Activated CD8-positive, alpha-beta memory T cell treated with anti-CD3 and anti-CD28 coated beads, Interleukin-2, amount 50 U/mL, for 4 hours (primary cell): ENCODE measurements at regions not wholly inside any gene's neighbourhood (a gene's known extent, or its start where the extent isn't known, plus 50 kb on each side); places are given as distances from the start of the nearest gene placed in this dataset.
A peak's percentile ranks its signal among the peaks of the same experiment; 100 is the strongest.

Experiments used
- DNase-seq: peaks from one replicate; pipeline ENCODE4 v3.0.0-alpha.2; 2020

- no peak for DNase-seq
These were observed 245.3 kb downstream of the CASP12 start for GRCh38 chr11:104652996-104653395.

GRCh38 chr11:104650234-104650633, 248.0 kb downstream of the CASP12 start:
- no peak for DNase-seq

- no peak for DNase-seq
These were observed 249.3 kb downstream of the CASP12 start for GRCh38 chr11:104649002-104649401.

- no peak for DNase-seq
These were observed 252.7 kb downstream of the CASP12 start for GRCh38 chr11:104645261-104646222.

- DNase-seq: no peak
These were observed 260.5 kb downstream of the CASP12 start for GRCh38 chr11:104637662-104638170.

GRCh38 chr11:104633226-104633625, 265.0 kb downstream of the CASP12 start:
- DNase-seq: no peak

DNA sequence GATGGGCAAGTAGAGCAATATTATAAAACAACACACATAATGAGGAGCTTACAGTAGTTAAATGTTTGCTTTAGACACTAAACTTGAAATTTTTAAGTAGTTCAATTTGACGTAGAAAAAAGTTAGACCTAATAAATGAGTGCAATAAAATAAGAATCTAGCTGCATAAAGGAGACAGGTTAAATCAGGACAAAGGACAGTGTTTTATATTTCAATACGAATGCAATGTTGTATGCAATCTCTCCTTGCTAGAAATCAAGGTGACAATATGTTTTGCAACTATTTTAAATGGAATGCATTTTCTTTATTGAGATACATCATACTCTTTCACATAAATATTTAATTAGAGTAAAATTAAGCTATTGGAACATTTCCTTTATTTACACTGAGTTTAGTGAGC, 267.9 kb downstream of the CASP12 start:
- no peak for DNase-seq

DNA sequence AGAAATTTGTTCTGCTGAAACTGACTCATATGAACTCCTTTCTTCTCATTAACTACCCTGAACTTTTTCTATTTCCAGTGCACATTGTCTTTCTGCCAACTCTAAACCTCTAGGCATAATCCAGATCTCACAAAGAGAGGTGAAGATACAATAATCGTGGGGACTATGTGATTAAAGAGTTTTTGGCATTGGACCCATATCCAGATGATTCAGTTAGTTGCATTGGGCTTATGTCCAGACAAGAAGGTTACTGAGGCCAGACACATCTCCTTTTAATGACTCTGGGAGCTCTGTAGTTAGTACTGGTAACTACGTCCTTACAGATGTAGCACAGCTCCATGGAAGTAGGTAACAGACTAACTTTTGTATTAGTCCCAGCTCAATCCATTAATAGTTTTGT, 273.0 kb downstream of the CASP12 start:
- DNase-seq: no peak

DNA sequence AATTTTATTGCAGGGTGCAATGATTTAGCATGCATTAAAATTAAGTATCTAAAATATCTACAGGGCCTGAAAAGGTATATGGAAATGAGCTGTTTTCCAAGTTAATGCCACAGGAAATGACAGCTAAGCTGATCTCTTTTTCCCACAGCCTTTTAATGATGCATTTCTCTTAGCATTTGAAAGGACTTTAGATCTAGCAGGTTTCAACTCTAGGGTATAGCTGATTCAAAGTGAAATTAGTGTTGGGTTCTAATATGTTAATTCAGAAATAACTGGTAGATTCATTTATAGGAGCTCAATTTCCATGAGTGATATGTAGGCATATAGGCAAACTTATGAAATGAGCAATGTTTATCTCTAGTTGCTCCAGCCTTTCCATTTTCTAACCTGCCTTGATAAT, 274.2 kb downstream of the CASP12 start:
- DNase-seq: no peak

DNA sequence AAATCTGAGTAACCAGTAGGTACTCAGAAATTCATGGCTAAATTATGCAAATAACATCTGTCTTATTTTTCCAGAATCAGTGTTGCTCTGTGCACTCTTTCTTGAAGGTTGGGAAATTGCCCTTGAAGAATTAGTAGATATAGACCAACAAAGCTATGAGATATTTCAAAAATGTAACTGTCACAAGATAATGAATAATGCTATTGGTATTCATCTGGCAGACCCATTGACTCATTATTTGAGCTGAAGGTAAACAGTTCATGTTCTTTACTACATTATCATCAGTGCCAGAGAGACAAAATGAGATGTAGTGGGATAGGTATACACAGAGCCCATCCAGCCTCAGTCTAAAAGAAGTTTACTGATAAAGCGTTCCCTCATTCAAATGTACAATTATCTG, 274.7 kb downstream of the CASP12 start:
- no peak for DNase-seq

GRCh38 chr11:104620991-104621390, 277.3 kb downstream of the CASP12 start:
- no peak for DNase-seq

DNA sequence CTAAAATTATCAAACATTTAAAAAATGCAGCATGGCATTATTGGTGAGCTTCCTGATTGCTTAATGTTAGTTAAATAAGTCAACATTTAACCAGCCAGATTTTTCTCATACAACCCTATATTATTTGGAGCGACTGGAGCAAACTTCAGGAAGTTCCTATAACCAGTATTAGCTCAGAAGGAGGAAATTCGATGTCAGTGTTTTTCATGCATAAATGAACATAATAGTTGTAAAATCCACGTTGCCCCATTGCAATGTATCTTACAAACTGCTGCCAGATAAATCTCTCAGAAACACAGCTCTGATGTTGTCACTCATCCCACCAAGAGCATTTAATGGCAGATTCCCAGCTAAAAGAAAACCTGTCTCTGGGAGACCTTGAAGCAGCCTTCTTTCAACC, 278.5 kb downstream of the CASP12 start:
- DNase-seq: no peak

DNA sequence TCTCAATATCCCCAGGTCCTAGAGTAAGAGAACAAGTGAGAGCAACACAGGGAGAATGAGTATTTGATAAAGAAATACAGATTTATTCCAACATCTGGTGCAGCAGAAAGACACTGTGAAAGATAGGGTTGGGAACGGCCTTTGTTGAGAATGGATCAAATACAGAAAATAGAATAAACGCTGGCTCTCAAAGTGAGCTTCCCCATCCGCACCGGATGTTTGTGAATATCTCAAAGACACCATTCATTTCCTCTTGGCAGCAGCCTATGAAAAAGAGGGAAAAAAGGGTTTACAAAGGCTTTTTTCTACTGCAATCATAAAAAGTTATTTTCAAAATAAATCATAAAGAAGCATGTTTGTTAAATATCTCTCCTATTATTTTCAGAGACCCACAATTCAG, 279.3 kb downstream of the CASP12 start:
- DNase-seq: no peak

DNA sequence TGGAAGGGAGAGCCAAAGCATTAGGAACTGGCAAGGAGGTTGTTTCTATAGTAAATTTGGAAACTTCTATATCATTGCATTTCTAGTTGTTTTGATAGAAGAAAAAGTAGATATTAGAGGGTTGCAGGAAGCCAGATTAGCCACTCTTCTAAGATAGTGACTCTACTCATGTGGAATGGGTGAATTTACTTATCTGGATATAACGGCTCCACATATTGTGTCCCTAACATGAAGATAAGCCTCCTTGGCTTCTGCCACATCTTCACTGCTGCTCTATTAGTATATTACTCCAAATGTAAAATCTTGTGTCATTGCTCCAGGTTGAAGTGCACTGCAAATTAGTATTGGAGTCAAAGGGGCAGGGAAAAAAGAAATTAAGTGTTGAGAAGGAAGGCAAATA, 283.3 kb downstream of the CASP12 start:
- DNase-seq: no peak

DNA sequence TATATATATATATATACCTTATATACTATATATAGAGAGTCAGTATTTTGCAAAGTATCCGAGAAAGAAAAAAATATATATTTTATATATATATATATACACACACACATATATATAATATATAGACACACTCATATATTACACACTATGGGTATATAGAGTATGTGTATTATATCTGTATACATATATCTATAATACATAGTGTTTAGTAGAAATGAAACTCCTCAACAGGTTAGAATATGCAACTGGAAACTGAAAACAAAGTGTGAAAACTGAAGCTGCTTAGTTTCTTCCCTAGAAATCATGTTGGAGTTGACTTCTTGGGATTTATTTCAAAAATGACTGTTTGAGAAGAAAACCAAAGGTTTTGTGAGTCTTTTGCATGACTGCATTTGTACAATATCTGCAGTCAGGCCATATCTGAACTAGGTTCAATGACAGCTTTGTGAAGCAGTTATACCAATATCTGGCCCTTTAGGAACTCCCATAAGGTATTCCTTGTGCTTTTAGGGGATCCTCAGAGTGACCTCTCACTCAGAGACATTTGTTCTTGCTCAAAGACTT, 284.1 kb downstream of the CASP12 start:
- DNase-seq: no peak

- no peak for DNase-seq
These were observed 287.6 kb downstream of the CASP12 start for GRCh38 chr11:104610635-104611034.

DNA sequence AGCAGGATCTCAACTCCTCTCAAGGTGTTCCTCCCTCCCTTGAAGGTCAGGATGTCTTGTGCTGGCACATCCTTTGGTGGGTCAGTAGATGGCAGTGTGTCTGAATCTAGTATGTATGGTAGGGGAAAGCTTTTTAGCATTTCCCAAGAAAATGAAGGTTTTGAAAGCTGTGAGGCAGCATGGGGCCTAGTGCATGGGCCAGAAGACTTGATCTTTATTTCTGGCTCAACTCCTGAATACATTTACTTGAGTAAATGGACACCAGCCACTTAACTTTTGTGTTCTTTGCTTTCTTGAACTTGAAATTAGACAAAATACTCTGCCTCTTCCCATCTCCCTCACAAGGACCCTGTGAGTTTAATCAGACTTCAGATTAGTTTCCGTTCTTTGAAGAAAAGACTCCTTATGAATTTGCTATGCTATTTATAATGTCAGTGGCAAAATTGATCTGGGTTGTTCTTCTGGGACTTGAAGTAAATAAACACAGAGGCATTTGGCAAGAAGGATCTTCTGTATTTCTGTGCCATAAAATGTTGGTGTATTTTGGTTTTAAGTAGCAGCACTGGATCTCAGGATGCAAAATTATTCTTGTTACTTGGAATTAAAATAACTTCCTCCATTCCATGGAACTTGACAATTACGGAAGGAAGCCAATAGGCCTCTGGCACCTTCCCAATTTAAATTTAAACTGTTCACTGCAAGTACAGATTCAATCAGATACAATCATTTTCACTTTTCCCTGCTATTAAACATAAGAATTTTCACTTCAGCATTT, 288.8 kb downstream of the CASP12 start:
- DNase-seq: peak; percentile 21

DNA sequence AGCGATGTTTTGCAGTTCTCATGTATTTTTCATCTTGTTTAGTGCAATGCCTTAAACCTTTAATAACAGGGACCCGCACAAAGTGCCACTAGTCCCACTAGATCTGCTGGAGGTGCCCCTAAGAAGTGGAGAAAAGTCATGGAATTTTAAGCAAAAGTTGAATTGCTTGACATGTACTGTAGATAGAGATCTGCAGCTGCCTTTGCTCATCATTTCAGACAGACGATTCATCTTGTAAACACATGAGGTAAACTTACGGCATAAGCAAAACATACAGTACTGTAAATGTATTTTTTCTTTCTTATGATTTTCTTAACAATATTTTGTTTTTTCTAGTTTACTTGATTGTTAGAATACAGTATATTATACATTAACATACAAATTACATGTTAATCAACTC, 295.6 kb downstream of the CASP12 start:
- DNase-seq: no peak

GRCh38 chr11:104594228-104594958, 303.9 kb downstream of the CASP12 start:
- no peak for DNase-seq

DNA sequence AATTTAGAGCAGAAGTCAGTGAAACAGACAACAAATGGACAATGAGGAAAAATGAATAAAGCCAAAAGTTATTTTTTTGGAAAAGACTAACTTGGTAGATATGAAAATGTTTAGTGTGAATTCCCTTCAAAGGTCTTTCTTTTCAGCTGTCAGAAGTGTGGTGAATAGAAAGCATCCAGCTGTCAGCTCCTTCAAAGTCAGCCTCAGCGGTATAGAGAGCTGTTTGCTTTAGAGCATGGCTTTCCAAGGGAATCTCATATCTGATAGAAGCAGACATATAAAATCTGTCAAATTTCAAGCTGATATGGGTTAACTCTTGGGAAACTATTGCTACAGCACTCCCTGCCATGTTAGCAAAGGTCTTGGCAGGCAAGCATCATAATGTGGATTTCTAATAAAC, 309.3 kb downstream of the CASP12 start:
- DNase-seq: no peak

- no peak for DNase-seq
These were observed 309.8 kb downstream of the CASP12 start for GRCh38 chr11:104588446-104588845.

DNA sequence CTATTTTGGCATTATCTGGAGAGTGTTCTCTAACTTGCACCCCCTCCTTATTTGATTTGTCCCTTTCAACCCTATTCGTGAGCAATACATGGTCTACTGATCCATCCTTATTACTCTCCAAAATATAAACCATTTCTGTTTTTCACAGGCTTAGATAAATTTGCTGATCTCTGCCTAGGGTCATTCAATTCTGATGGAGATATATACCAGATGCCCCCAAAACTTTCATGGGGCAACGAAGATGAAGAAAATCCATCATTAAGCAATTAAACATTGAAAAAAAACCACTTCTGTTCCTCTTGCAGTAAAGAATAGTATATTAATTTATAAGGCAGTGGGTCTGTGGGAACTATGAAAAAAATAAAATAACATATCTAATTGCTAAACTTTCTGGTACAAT, 313.4 kb downstream of the CASP12 start:
- no peak for DNase-seq

DNA sequence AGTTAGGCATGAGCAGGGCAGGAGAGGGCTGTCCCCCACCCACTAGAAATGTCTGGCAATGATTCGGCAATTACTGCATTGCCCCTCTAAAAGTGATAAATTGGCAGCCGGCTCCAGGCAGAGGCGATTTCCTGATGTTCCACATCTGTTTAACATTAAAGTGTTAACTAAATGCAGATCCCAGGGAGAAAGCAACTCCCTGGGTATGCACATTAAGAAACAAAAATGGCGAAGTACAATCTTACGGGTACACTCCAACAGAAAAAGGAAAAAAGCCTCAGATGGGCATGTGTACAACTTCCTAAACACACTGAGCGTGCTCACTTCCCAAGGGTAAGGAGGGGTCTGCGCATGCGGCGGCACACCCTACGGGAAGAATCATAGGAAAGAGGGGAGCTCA, 314.4 kb downstream of the CASP12 start:
- no peak for DNase-seq
